ENCODE measurements at regions not wholly inside any gene's neighbourhood (a gene's known extent, or its start where the extent isn't known, plus 50 kb on each side); places are given as distances from the start of the nearest gene placed in this dataset.

DNA sequence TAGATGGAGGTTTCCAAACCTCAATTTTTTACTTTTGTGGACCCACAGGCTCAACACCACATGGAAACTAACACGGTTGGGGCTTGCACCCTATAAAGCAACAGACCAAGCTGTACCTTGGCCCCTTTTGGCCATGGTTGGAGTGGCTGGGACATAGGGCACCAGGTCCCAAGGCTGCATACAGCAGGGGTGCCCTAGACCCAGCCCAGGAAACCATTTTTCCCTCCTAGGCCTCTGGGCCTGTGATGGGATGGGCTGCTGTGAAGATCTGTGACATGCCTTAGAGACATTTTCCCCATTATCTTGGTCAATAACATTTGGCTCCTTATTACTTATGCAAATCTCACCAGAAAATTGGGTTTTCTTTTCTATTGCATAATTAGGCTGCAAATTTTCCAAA, 337.0 kb upstream of the CADM2 start:
- H3K4me3 ChIP-seq (ENCODE audit: insufficient read depth, low read depth, low read length): no peak overlapping the region
- H3K9me3 ChIP-seq (ENCODE audit: control insufficient read depth, insufficient read depth, low read length): peaks cover 5% of the 10 kb centered on the region; the same call in 1 of the 2 replicates
- no peaks in the 10 kb centered on the region for H3K4me1 ChIP-seq (ENCODE audit: control insufficient read depth, insufficient read depth, low read length)
- H2AK5ac ChIP-seq (ENCODE audit: low read depth, low read length): no peak overlapping the region
- H3K36me3 ChIP-seq (ENCODE audit: control insufficient read depth, insufficient read depth, low read length): no peaks in the 10 kb centered on the region
- no peak overlapping the region for H4K5ac ChIP-seq (ENCODE audit: low read depth, low read length)
- no peak overlapping the region for H2BK20ac ChIP-seq (ENCODE audit: low read depth, low read length)
- DNase-seq (no peak), ATAC-seq (ENCODE audit: low read depth) (no peak)
- POLR2A ChIA-PET (ENCODE audit: unreplicated experiment): no interaction called here
- no peaks in the 10 kb centered on the region for H3K9me1 ChIP-seq (ENCODE audit: insufficient read depth, low read length)
- no peak overlapping the region for H3K27ac ChIP-seq (ENCODE audit: insufficient read depth, low read length)
- no peak overlapping the region for H3K56ac ChIP-seq (ENCODE audit: extremely low read depth, insufficient read depth, low read length)
- no peak overlapping the region for H4K91ac ChIP-seq (ENCODE audit: insufficient read depth, low read depth, low read length)
- no peak overlapping the region for H3K18ac ChIP-seq (ENCODE audit: low read depth, low read length)
- CTCF ChIA-PET: no interaction called here
- H2BK15ac ChIP-seq (ENCODE audit: low read depth, low read length): no peak overlapping the region
- no peak overlapping the region for H2AFZ ChIP-seq (replicated peaks; ENCODE audit: low read length, poor library complexity)
- intact Hi-C loops (cut with micrococcal nuclease) (no loop called here), dilution Hi-C loops (cut with HindIII; ENCODE audit: low sequenced_read_pairs, unreplicated experiment) (no loop called here), in situ Hi-C loops (cut with MboI; ENCODE audit: low sequenced_read_pairs) (no loop called here)
- H3K9ac ChIP-seq (ENCODE audit: low read depth, low read length): no peak overlapping the region
- BruUV-seq (replicated peaks): no TSS peak
- WGBS, 2 experiments (ENCODE audit: extremely low coverage in 2 of 2, insufficient read length in 1 of 2): no CpG with 5 or more reads among the region's 1 CpG
- no peak overlapping the region for H2BK120ac ChIP-seq (ENCODE audit: low read depth, low read length)
- no peak overlapping the region for H2AK9ac ChIP-seq (replicated peaks; ENCODE audit: low read depth, low read length, poor library complexity)
- H3K4ac ChIP-seq (ENCODE audit: low read depth, low read length): no peak overlapping the region
- H3K4me2 ChIP-seq (ENCODE audit: low read depth, low read length): no peak overlapping the region
- no peak overlapping the region for H3K23ac ChIP-seq (ENCODE audit: low read depth, low read length)
- no peaks in the 10 kb centered on the region for H4K20me1 ChIP-seq (ENCODE audit: insufficient read depth, low read length)
- H3K14ac ChIP-seq (replicated peaks; ENCODE audit: low read depth, low read length): no peak overlapping the region
- H4K8ac ChIP-seq (ENCODE audit: low read depth in 2 of 2, low read length in 2 of 2): no peak overlapping the region
- no peak overlapping the region for H2BK5ac ChIP-seq (ENCODE audit: low read depth, low read length, poor library complexity, severe bottlenecking)
- no peaks in the 10 kb centered on the region for H3K79me1 ChIP-seq (ENCODE audit: low read depth in 1 of 2, low read length in 2 of 2)
- no peaks in the 10 kb centered on the region for H3K27me3 ChIP-seq (ENCODE audit: control insufficient read depth, insufficient read depth, low read length)
- TF ChIP-seq MXI1 (IDR thresholded peaks at IDR 0.05; ENCODE audit: borderline replicate concordance, low read depth, low read length) (no peak), ELK1 (IDR thresholded peaks at IDR 0.05; ENCODE audit: borderline replicate concordance, low read depth, low read length) (no peak), RAD21 (IDR thresholded peaks at IDR 0.05; ENCODE audit: low read length) (no peak), CEBPB (IDR thresholded peaks at IDR 0.05; ENCODE audit: low read depth, low read length) (no peak), MAZ (IDR thresholded peaks at IDR 0.05; ENCODE audit: borderline replicate concordance, low read depth, low read length) (no peak), CHD1 (IDR thresholded peaks at IDR 0.05; ENCODE audit: low read depth, low read length) (no peak), RFX5 (IDR thresholded peaks at IDR 0.05; ENCODE audit: low read depth, low read length) (no peak), FOS (IDR thresholded peaks at IDR 0.05; ENCODE audit: low read depth, low read length) (no peak), BHLHE40 (IDR thresholded peaks at IDR 0.05; ENCODE audit: low read depth, low read length) (no peak)
- TF ChIP-seq, protein P1, sequence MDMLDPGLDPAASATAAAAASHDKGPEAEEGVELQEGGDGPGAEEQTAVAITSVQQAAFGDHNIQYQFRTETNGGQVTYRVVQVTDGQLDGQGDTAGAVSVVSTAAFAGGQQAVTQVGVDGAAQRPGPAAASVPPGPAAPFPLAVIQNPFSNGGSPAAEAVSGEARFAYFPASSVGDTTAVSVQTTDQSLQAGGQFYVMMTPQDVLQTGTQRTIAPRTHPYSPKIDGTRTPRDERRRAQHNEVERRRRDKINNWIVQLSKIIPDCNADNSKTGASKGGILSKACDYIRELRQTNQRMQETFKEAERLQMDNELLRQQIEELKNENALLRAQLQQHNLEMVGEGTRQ (IDR thresholded peaks at IDR 0.05; ENCODE audit: low read depth, low read length): no peak

All from IMR-90 (cell line).